Heart left ventricle (tissue), 16 donors: ENCODE measurements at regions not wholly inside any gene's neighbourhood (a gene's known extent, or its start where the extent isn't known, plus 50 kb on each side); places are given as distances from the start of the nearest gene placed in this dataset.
"Not testable (repeated sequence)": the region's sequence is repeated elsewhere in the genome, so short reads cannot be mapped to it uniquely, and the experiment has no call there.

Experiments
- ATAC-seq, 4 donors: fragments of 200-7000 bp; cut with Tn5 transposase; one replicate each; pipeline ENCODE4 v1.9.1; 2020 to 2022; ENCODE audit warnings: moderate library complexity in 4 of 4, mild to moderate bottlenecking in 3 of 4, moderate number of reproducible peaks in 1 of 4
- DNase-seq, 5 donors: peaks; one replicate each; pipeline ENCODE4 v3.0.0-alpha.2; 2020
- H3K27ac ChIP-seq, 12 donors: fragments of 200-600 bp; sonication (generic) in 4 of 12; one replicate each; pipeline versions ENCODE4 v1.5.0 to v1.8.0; 2016 to 2022; ENCODE audit warnings: mild to moderate bottlenecking in 2 of 12
- H3K27me3 ChIP-seq, 9 donors: fragments of 200-600 bp; sonication (generic) in 2 of 9; one replicate each; pipeline versions ENCODE4 v1.5.1 to v1.8.0; 2016 to 2022; ENCODE audit warnings: mild to moderate bottlenecking in 3 of 9
- H3K36me3 ChIP-seq, 9 donors: fragments of 200-600 bp; sonication (generic) in 2 of 9; one replicate each; pipeline versions ENCODE4 v1.5.0 to v1.8.0; 2018 to 2022; ENCODE audit warnings: mild to moderate bottlenecking in 2 of 9
- H3K4me1 ChIP-seq, 12 donors: fragments of 200-600 bp; sonication (generic) in 4 of 12; one replicate each; pipeline versions ENCODE4 v1.5.0 to v1.8.0; 2016 to 2022; ENCODE audit warnings: mild to moderate bottlenecking in 3 of 12
- H3K4me3 ChIP-seq, 12 donors: fragments of 200-600 bp; sonication (generic) in 4 of 12; one replicate each; pipeline versions ENCODE4 v1.5.0 to v1.8.0; 2017 to 2022; ENCODE audit warnings: mild to moderate bottlenecking in 9 of 12, moderate library complexity in 4 of 12
- H3K9me3 ChIP-seq, 12 donors: fragments of 200-600 bp; sonication (generic) in 4 of 12; one replicate each; pipeline versions ENCODE4 v1.5.0 to v1.8.0; 2016 to 2022; ENCODE audit warnings: mild to moderate bottlenecking in 1 of 12
- WGBS, 4 donors: extraction: QIAGEN DNeasy Blood & Tissue Kit in 2 of 4; methylation state at CpG; one replicate each; pipeline versions ENCODE4 v1.1.5 to v1.1.7; 2013 to 2018; 5-methylcytosine and 5-hydroxymethylcytosine counted together
- intact Hi-C, 10 donors: fragments of 100-400 bp; cut with DNase I; formaldehyde crosslinking; loops; one replicate each; pipeline versions ENCODE4 v1.11.1 to v1.14.2; 2022
- donor health status: ischemic (EF 13 %, LVEDD 7.1; RV severe dilation, severe dysfunction).
- donor health status: healthy with polysubstance abuse.
- donor health status: DM: no; HTN: yes; CAD: no.
- donor health status: DM: no; HTN: no; CAD: no.
- donor health status: ischemic (EF 25% LVEDD 6.9; RV normal size, moderate dysfunction).
- donor health status: ischemic (EF 25% LVEDD 5.7; RV mildly dilated, moderate dysfunction).
- donor health status: healthy.
- donor health status: DM: yes; HTN: yes; CAD: no.
- donor health status: ischemic (EF 35%, LVEDD 5.7; RV mildly dilated, moderate dysfunction).
- donor health status: nonischemic (EF 11% LVEDD 7.7; RV severe dilation, severe dysfunction).
- donor health status: DM: yes; HTN: yes; CAD: no.
- donor health status: PGD.
- donor health status: ischemic (EF 29% LVEDD 5.4; RV normal size, mild dysfunction).
- donor health status: nonischemic (EF 23%, LVEDD 6.1; RV moderate dilation, normal function).

GRCh38 chr7:128561116-128561722 is 84.7 kb downstream of the METTL2B start:
- ATAC-seq, H3K27ac ChIP-seq, H3K27me3 ChIP-seq, intact Hi-C loops, H3K4me3 ChIP-seq, H3K9me3 ChIP-seq, DNase-seq: not testable (repeated sequence)
- peaks cover 0 to 14% (median 0%) of the 10 kb centered on the region in 12 donors for H3K4me1 ChIP-seq
- 52 to 80% (median 58%) methylated on average over 3 to 4 of the region's 4 CpGs for WGBS, 4 donors
- peaks cover 0 to 24% (median 11%) of the 10 kb centered on the region in 9 donors for H3K36me3 ChIP-seq

GRCh38 chr7:128562795-128563194 is 86.2 kb downstream of the METTL2B start:
- H3K27me3 ChIP-seq, DNase-seq, intact Hi-C loops, H3K9me3 ChIP-seq, H3K27ac ChIP-seq, ATAC-seq, H3K4me3 ChIP-seq: not testable (repeated sequence)
- peaks cover 0 to 14% (median 0%) of the 10 kb centered on the region in 12 donors for H3K4me1 ChIP-seq
- peaks cover 0 to 24% (median 11%) of the 10 kb centered on the region in 9 donors for H3K36me3 ChIP-seq
- 93 to 99% (median 97%) methylated on average over 5 of the region's 5 CpGs for whole genome bisulfite sequencing, 4 donors

GRCh38 chr7:128564123-128564700 is 87.7 kb downstream of the METTL2B start:
- H3K27ac ChIP-seq, ATAC-seq, DNase-seq, intact Hi-C loops, H3K4me3 ChIP-seq, H3K9me3 ChIP-seq, H3K27me3 ChIP-seq: not testable (repeated sequence)
- Histone ChIP-seq H3K4me1 (peaks cover 0 to 14% (median 0%) of the 10 kb centered on the region in 12 donors), H3K36me3 (peaks cover 0 to 32% (median 11%) of the 10 kb centered on the region in 9 donors)
- WGBS, 4 donors: 96 to 100% (median 98%) methylated on average over 1 to 2 of the region's 2 CpGs

- peaks cover 0 to 14% (median 0%) of the 10 kb centered on the region in 12 donors for H3K4me1 ChIP-seq
- peaks cover 0 to 26% (median 8%) of the 10 kb centered on the region in 9 donors for H3K36me3 ChIP-seq
- H3K27ac ChIP-seq, H3K9me3 ChIP-seq, H3K27me3 ChIP-seq, intact Hi-C loops, DNase-seq, H3K4me3 ChIP-seq, ATAC-seq: not testable (repeated sequence)
- 68 to 75% (median 71%) methylated on average over 4 of the region's 4 CpGs for WGBS, 4 donors
Measured at GRCh38 chr7:128564932-128565864, 88.7 kb downstream of the METTL2B start.

- H3K9me3 ChIP-seq, DNase-seq, intact Hi-C loops, H3K27ac ChIP-seq, H3K4me1 ChIP-seq, H3K27me3 ChIP-seq, ATAC-seq, H3K4me3 ChIP-seq: not testable (repeated sequence)
- WGBS, 4 donors: 96 to 100% (median 98%) methylated on average over 3 of the region's 3 CpGs
- H3K36me3 ChIP-seq: peaks cover 0 to 30% (median 17%) of the 10 kb centered on the region in 9 donors
Measured at GRCh38 chr7:128575277-128575676, 96.8 kb upstream of the GARIN1A start.

- DNase-seq, intact Hi-C loops, ATAC-seq: not testable (repeated sequence)
Measured at GRCh38 chr7:128576953-128577352, 95.1 kb upstream of the GARIN1A start.

GRCh38 chr7:128579843-128580242 is 92.2 kb upstream of the GARIN1A start:
- intact Hi-C loops, H3K4me3 ChIP-seq, H3K27me3 ChIP-seq, H3K27ac ChIP-seq, H3K9me3 ChIP-seq, DNase-seq, ATAC-seq: not testable (repeated sequence)
- H3K4me1 ChIP-seq: peaks cover 0 to 15% (median 1%) of the 10 kb centered on the region in 12 donors
- H3K36me3 ChIP-seq: peaks cover 0 to 58% (median 37%) of the 10 kb centered on the region in 9 donors
- WGBS, 4 donors: 47 to 63% (median 55%) methylated on average over 3 to 4 of the region's 4 CpGs

More at GRCh38 chr7:128576953-128577352, 95.1 kb upstream of the GARIN1A start:
- H3K9me3 ChIP-seq, H3K4me3 ChIP-seq, H3K27me3 ChIP-seq, H3K4me1 ChIP-seq, H3K27ac ChIP-seq: not testable (repeated sequence)
- 95 to 100% (median 97%) methylated on average over 1 to 18 of the region's 27 CpGs; no CpG with 5 or more reads in 1 of the 4 donors for WGBS, 4 donors
- H3K36me3 ChIP-seq: peaks cover 0 to 38% (median 25%) of the 10 kb centered on the region in 9 donors

- peak in 2 of 4 donors; percentile 28 to 38 for ATAC-seq
- 92 to 96% (median 94%) methylated on average over 5 of the region's 5 CpGs for WGBS, 4 donors
- DNase-seq, H3K27me3 ChIP-seq, intact Hi-C loops, H3K9me3 ChIP-seq, H3K27ac ChIP-seq, H3K4me3 ChIP-seq: not testable (repeated sequence)
- Histone ChIP-seq H3K4me1 (peaks cover 0 to 15% (median 1%) of the 10 kb centered on the region in 12 donors), H3K36me3 (peaks cover 0 to 60% (median 42%) of the 10 kb centered on the region in 9 donors)
Measured at GRCh38 chr7:128581100-128581499, 91.0 kb upstream of the GARIN1A start.

GRCh38 chr7:128581825-128582561 is 90.1 kb upstream of the GARIN1A start:
- intact Hi-C loops, DNase-seq, H3K4me3 ChIP-seq, H3K9me3 ChIP-seq, H3K27me3 ChIP-seq, H3K27ac ChIP-seq: not testable (repeated sequence)
- Histone ChIP-seq H3K36me3 (peaks cover 0 to 66% (median 44%) of the 10 kb centered on the region in 9 donors), H3K4me1 (peaks cover 0 to 15% (median 1%) of the 10 kb centered on the region in 12 donors)
- peak in 3 of 4 donors; percentile 26 to 62 (median 59) for ATAC-seq
- 27 to 53% (median 47%) methylated on average over 2 of the region's 2 CpGs for WGBS, 4 donors

- intact Hi-C loops, H3K9me3 ChIP-seq, H3K4me1 ChIP-seq, DNase-seq, H3K27ac ChIP-seq, ATAC-seq, H3K27me3 ChIP-seq, H3K4me3 ChIP-seq: not testable (repeated sequence)
- peaks cover 0 to 63% (median 32%) of the 10 kb centered on the region in 9 donors for H3K36me3 ChIP-seq
Measured at GRCh38 chr7:128586715-128587114, 85.4 kb upstream of the GARIN1A start.
